H9 (cell line): ENCODE measurements at regions not wholly inside any gene's neighbourhood (a gene's known extent, or its start where the extent isn't known, plus 50 kb on each side); places are given as distances from the start of the nearest gene placed in this dataset.

Experiments
- DNase-seq: peaks from one replicate; pipeline ENCODE4 v3.0.0-alpha.2; 2017
- H2AFZ ChIP-seq: one replicate; pipeline ENCODE4 v1.6.1; 2013; ENCODE audit warnings: mild to moderate bottlenecking, low read length, control low read depth, moderate library complexity
- H2AK5ac ChIP-seq: 2 replicates; pipeline ENCODE4 v1.6.1; 2013; ENCODE audit warnings: low read length, control low read depth, mixed read lengths; ENCODE audit not compliant: insufficient read length
- H2BK120ac ChIP-seq: one replicate; pipeline ENCODE4 v1.6.1; 2013; ENCODE audit warnings: low read depth, mild to moderate bottlenecking, low read length, control low read depth, inconsistent platforms; ENCODE audit not compliant: poor library complexity, severe bottlenecking
- H2BK12ac ChIP-seq: 2 replicates; pipeline ENCODE4 v1.6.1; 2013; ENCODE audit warnings: low read length, control low read depth, mixed read lengths, low read depth; ENCODE audit not compliant: insufficient read length
- H2BK15ac ChIP-seq: 2 replicates; pipeline ENCODE4 v1.6.1; 2013; ENCODE audit warnings: low read depth, low read length, control low read depth
- H2BK20ac ChIP-seq: one replicate; pipeline ENCODE4 v1.6.1; 2013; ENCODE audit warnings: low read depth, mild to moderate bottlenecking, low read length, control low read depth, inconsistent platforms; ENCODE audit not compliant: poor library complexity, severe bottlenecking
- H2BK5ac ChIP-seq: 2 replicates; pipeline ENCODE4 v1.6.1; 2013; ENCODE audit warnings: low read length, control low read depth, mixed read lengths; ENCODE audit not compliant: insufficient read length
- H3K14ac ChIP-seq: 2 replicates; pipeline ENCODE4 v1.6.1; 2013; ENCODE audit warnings: low read length, control low read depth; ENCODE audit not compliant: insufficient read depth
- H3K18ac ChIP-seq: 2 replicates; pipeline ENCODE4 v1.6.1; 2013; ENCODE audit warnings: low read depth, mild to moderate bottlenecking, mixed read lengths, low read length, control low read depth; ENCODE audit not compliant: insufficient read length
- H3K23ac ChIP-seq: 2 replicates; pipeline ENCODE4 v1.6.1; 2013; ENCODE audit warnings: low read length, control low read depth, mixed read lengths, low read depth; ENCODE audit not compliant: insufficient read length
- H3K23me2 ChIP-seq: 2 replicates; pipeline ENCODE4 v1.6.1; 2013; ENCODE audit warnings: low read depth, mild to moderate bottlenecking, mixed read lengths, low read length, control low read depth; ENCODE audit not compliant: insufficient read length, poor library complexity, severe bottlenecking
- H3K27ac ChIP-seq: 2 replicates; pipeline ENCODE4 v1.5.1; 2013; ENCODE audit warnings: low read length, control low read depth, mixed read lengths, low read depth; ENCODE audit not compliant: insufficient read length
- H3K27me3 ChIP-seq: 2 replicates; pipeline ENCODE4 v1.6.1; 2013; ENCODE audit warnings: low read length, control low read depth, inconsistent platforms; ENCODE audit not compliant: insufficient read depth
- H3K4ac ChIP-seq: 2 replicates; pipeline ENCODE4 v1.6.1; 2013; ENCODE audit warnings: low read depth, mild to moderate bottlenecking, control low read depth, inconsistent platforms, low read length, moderate library complexity
- H3K4me1 ChIP-seq: 2 replicates; pipeline ENCODE4 v1.6.1; 2013; ENCODE audit warnings: low read length, control low read depth, inconsistent platforms; ENCODE audit not compliant: insufficient read depth
- H3K4me2 ChIP-seq: 2 replicates; pipeline ENCODE4 v1.6.1; 2013; ENCODE audit warnings: low read length, control low read depth, mixed read lengths; ENCODE audit not compliant: insufficient read length, insufficient read depth
- H3K56ac ChIP-seq: 2 replicates; pipeline ENCODE4 v1.6.1; 2013; ENCODE audit warnings: low read depth, mild to moderate bottlenecking, mixed read lengths, low read length, control low read depth; ENCODE audit not compliant: insufficient read length
- H3K79me1 ChIP-seq: 2 replicates; pipeline ENCODE4 v1.6.1; 2013; ENCODE audit warnings: low read depth, mild to moderate bottlenecking, moderate library complexity, low read length, control low read depth, inconsistent platforms; ENCODE audit not compliant: insufficient read depth, poor library complexity, severe bottlenecking
- H3K79me2 ChIP-seq: 2 replicates; pipeline ENCODE4 v1.6.1; 2013; ENCODE audit warnings: low read length, control low read depth, inconsistent platforms; ENCODE audit not compliant: insufficient read depth
- H3K9ac ChIP-seq: 2 replicates; pipeline ENCODE4 v1.6.1; 2013; ENCODE audit warnings: low read length, control low read depth, mixed read lengths; ENCODE audit not compliant: insufficient read length; ENCODE audit errors: extremely low read depth
- H3K9me3 ChIP-seq: one replicate; pipeline ENCODE4 v1.6.1; 2013; ENCODE audit warnings: low read depth, low read length, inconsistent platforms; ENCODE audit not compliant: control insufficient read depth
- H3T11ph ChIP-seq: one replicate; pipeline ENCODE4 v1.6.1; 2013; ENCODE audit warnings: mild to moderate bottlenecking, low read length, control low read depth, inconsistent platforms
- H4K20me1 ChIP-seq: one replicate; pipeline ENCODE4 v1.6.1; 2013; ENCODE audit not compliant: control insufficient read depth, insufficient read length, insufficient read depth
- H4K5ac ChIP-seq: 2 replicates; pipeline ENCODE4 v1.6.1; 2013; ENCODE audit warnings: low read depth, mild to moderate bottlenecking, mixed read lengths, low read length, control low read depth; ENCODE audit not compliant: insufficient read length
- H4K8ac ChIP-seq: replicated peaks from 2 replicates; pipeline ENCODE4 v1.6.1; 2013; ENCODE audit warnings: low read length, control low read depth, mixed read lengths, low read depth; ENCODE audit not compliant: insufficient read length
- H4K91ac ChIP-seq: 2 replicates; pipeline ENCODE4 v1.6.1; 2013; ENCODE audit warnings: low read depth, mild to moderate bottlenecking, moderate library complexity, mixed read lengths, low read length, control low read depth; ENCODE audit not compliant: insufficient read length
- H3K27ac Mint-ChIP-seq, 3 experiments: 2 replicates in 2 of 3; 3 replicates in 1 of 3; pipeline ENCODE4 v1.8.0; 2020 to 2021; ENCODE audit warnings: mixed read lengths in 3 of 3, mild to moderate bottlenecking in 1 of 3, moderate library complexity in 1 of 3
- H3K27me3 Mint-ChIP-seq: 2 replicates; pipeline ENCODE4 v1.8.0; 2021; ENCODE audit warnings: low read depth, mild to moderate bottlenecking, moderate library complexity, mixed read lengths
- H3K36me3 Mint-ChIP-seq, 3 experiments: 2 replicates in 2 of 3; 3 replicates in 1 of 3; pipeline ENCODE4 v1.8.0; 2020 to 2021; ENCODE audit warnings: low read depth in 3 of 3, mixed read lengths in 3 of 3; ENCODE audit not compliant: insufficient read depth in 1 of 3
- H3K4me1 Mint-ChIP-seq, 2 experiments: 2 replicates each; pipeline ENCODE4 v1.8.0; 2020; ENCODE audit warnings: mixed read lengths in 2 of 2
- H3K4me3 Mint-ChIP-seq, 2 experiments: 2 replicates in 1 of 2; 3 replicates in 1 of 2; pipeline ENCODE4 v1.8.0; 2020 to 2021; ENCODE audit warnings: mild to moderate bottlenecking in 2 of 2, mixed read lengths in 2 of 2, moderate library complexity in 1 of 2
- H3K9me3 Mint-ChIP-seq, 2 experiments: 2 replicates in 1 of 2; 3 replicates in 1 of 2; pipeline ENCODE4 v1.8.0; 2020; ENCODE audit warnings: mild to moderate bottlenecking in 2 of 2, mixed read lengths in 2 of 2, moderate library complexity in 1 of 2
- CTCF ChIP-seq: fragments of 200-600 bp; sonication (generic); conservative IDR thresholded peaks from 3 replicates; pipeline ENCODE4 v1.8.0; 2021; ENCODE audit warnings: antibody characterized with exemption, mild to moderate bottlenecking

GRCh38 chr1:65668368-65668767 is 124.3 kb upstream of the PDE4B start:
- no peaks in the 10 kb centered on the region for H3K9me3 ChIP-seq
- no peak overlapping the region for H2AK5ac ChIP-seq
- H3K27ac ChIP-seq: no peak overlapping the region
- DNase-seq: no peak
- Mint-ChIP-seq H3K27me3 (no peaks in the 10 kb centered on the region), H3K27ac (no peak overlapping the region), H3K4me1 (no peaks in the 10 kb centered on the region), H3K4me3 (no peak overlapping the region), H3K9me3 (peaks cover 3 to 9% of the 10 kb centered on the region in 2 experiments; a peak in 4 of 5 replicates), H3K36me3 (no peaks in the 10 kb centered on the region; a peak in 2 of 7 replicates)
- H3K23ac ChIP-seq: no peak overlapping the region
- H3K23me2 ChIP-seq: no peaks in the 10 kb centered on the region
- H2BK20ac ChIP-seq: no peak overlapping the region
- no peak overlapping the region for H4K8ac ChIP-seq
- no peak overlapping the region for H2AFZ ChIP-seq
- no peak overlapping the region for H3K9ac ChIP-seq
- H4K5ac ChIP-seq: no peak overlapping the region
- H4K91ac ChIP-seq: no peak overlapping the region
- no peak overlapping the region for H2BK15ac ChIP-seq
- H3K4me1 ChIP-seq: no peaks in the 10 kb centered on the region; the same call in 1 of the 2 replicates
- H3K27me3 ChIP-seq: no peaks in the 10 kb centered on the region
- no peak overlapping the region for H3T11ph ChIP-seq
- no peak overlapping the region for H2BK12ac ChIP-seq
- H3K79me1 ChIP-seq: no peaks in the 10 kb centered on the region
- no peak overlapping the region for H3K18ac ChIP-seq
- no peak overlapping the region for H3K14ac ChIP-seq
- H3K56ac ChIP-seq: no peak overlapping the region
- no peaks in the 10 kb centered on the region for H3K79me2 ChIP-seq
- no peak overlapping the region for H2BK120ac ChIP-seq
- no peaks in the 10 kb centered on the region for H4K20me1 ChIP-seq
- TF ChIP-seq CTCF: no peak
- no peak overlapping the region for H2BK5ac ChIP-seq
- no peak overlapping the region for H3K4me2 ChIP-seq
- no peak overlapping the region for H3K4ac ChIP-seq
